22Rv1 (cell line): ENCODE measurements at regions not wholly inside any gene's neighbourhood (a gene's known extent, or its start where the extent isn't known, plus 50 kb on each side); places are given as distances from the start of the nearest gene placed in this dataset.

Experiments used
- ZFX ChIP-seq: fragments of 450-650 bp; IDR thresholded peaks from 2 replicates; pipeline ENCODE4 v1.6.1; 2017; ENCODE audit warnings: antibody characterized with exemption, borderline replicate concordance
- TF ChIP-seq, protein P1 (sequence below): fragments of 450-650 bp; IDR thresholded peaks from 2 replicates; pipeline ENCODE4 v1.5.1; 2017; ENCODE audit warnings: mild to moderate bottlenecking

- TF ChIP-seq, protein P1, sequence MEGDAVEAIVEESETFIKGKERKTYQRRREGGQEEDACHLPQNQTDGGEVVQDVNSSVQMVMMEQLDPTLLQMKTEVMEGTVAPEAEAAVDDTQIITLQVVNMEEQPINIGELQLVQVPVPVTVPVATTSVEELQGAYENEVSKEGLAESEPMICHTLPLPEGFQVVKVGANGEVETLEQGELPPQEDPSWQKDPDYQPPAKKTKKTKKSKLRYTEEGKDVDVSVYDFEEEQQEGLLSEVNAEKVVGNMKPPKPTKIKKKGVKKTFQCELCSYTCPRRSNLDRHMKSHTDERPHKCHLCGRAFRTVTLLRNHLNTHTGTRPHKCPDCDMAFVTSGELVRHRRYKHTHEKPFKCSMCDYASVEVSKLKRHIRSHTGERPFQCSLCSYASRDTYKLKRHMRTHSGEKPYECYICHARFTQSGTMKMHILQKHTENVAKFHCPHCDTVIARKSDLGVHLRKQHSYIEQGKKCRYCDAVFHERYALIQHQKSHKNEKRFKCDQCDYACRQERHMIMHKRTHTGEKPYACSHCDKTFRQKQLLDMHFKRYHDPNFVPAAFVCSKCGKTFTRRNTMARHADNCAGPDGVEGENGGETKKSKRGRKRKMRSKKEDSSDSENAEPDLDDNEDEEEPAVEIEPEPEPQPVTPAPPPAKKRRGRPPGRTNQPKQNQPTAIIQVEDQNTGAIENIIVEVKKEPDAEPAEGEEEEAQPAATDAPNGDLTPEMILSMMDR = no peak
- TF ChIP-seq ZFX = no peak
Observed at GRCh38 chrX:43267652-43268051, 388.4 kb upstream of the MAOA start.
